Spleen (tissue), 11 donors: ENCODE measurements at regions not wholly inside any gene's neighbourhood (a gene's known extent, or its start where the extent isn't known, plus 50 kb on each side); places are given as distances from the start of the nearest gene placed in this dataset.

Source experiments
- DNase-seq: peaks from one replicate; pipeline ENCODE4 v3.0.0-alpha.2; 2020
- H3K27ac ChIP-seq, 8 donors: fragments of 200-600 bp; sonication (generic) in 7 of 8; 1 replicate in 4 of 8; 2 replicates in 4 of 8; pipeline versions ENCODE4 v1.5.0 to v1.8.0; 2016 to 2021; ENCODE audit warnings: inconsistent platforms in 4 of 8, mild to moderate bottlenecking in 4 of 8, moderate library complexity in 1 of 8
- H3K27me3 ChIP-seq, 7 donors: fragments of 200-600 bp; sonication (generic) in 6 of 7; replicated peaks in 1 of 7; 1 replicate in 4 of 7; 2 replicates in 3 of 7; pipeline versions ENCODE4 v1.5.0 to v1.8.0; 2016 to 2021; ENCODE audit warnings: inconsistent platforms in 3 of 7, mild to moderate bottlenecking in 1 of 7
- H3K36me3 ChIP-seq, 6 donors: fragments of 200-600 bp; sonication (generic) in 5 of 6; 1 replicate in 4 of 6; 2 replicates in 2 of 6; pipeline versions ENCODE4 v1.5.0 to v1.8.0; 2016 to 2021; ENCODE audit warnings: inconsistent platforms in 2 of 6
- H3K4me1 ChIP-seq, 6 donors: fragments of 200-600 bp; sonication (generic) in 5 of 6; 1 replicate in 3 of 6; 2 replicates in 3 of 6; pipeline versions ENCODE4 v1.5.0 to v1.8.0; 2016 to 2021; ENCODE audit warnings: inconsistent platforms in 3 of 6
- H3K4me3 ChIP-seq, 8 donors: fragments of 200-600 bp; sonication (generic) in 7 of 8; 1 replicate in 4 of 8; 2 replicates in 4 of 8; pipeline versions ENCODE4 v1.5.0 to v1.8.0; 2016 to 2021; ENCODE audit warnings: inconsistent platforms in 4 of 8, mild to moderate bottlenecking in 4 of 8, moderate library complexity in 2 of 8
- H3K9me3 ChIP-seq, 8 donors: fragments of 200-600 bp; sonication (generic) in 7 of 8; 1 replicate in 4 of 8; 2 replicates in 4 of 8; pipeline versions ENCODE4 v1.5.0 to v1.8.0; 2016 to 2021; ENCODE audit warnings: inconsistent platforms in 4 of 8
- CTCF ChIP-seq, 11 experiments: fragments of 200-600 bp in 7 of 11; fragments of 450-650 bp in 4 of 11; sonication (generic) in 4 of 11; IDR thresholded peaks in 8 of 11; conservative IDR thresholded peaks in 3 of 11; 1 replicate in 7 of 11; 2 replicates in 4 of 11; pipeline versions ENCODE4 v1.4.0 to v1.8.0; 2016 to 2021; ENCODE audit warnings: antibody characterized with exemption in 11 of 11, inconsistent platforms in 4 of 11, mild to moderate bottlenecking in 1 of 11
- POLR2A ChIP-seq, 3 donors: fragments of 450-650 bp; IDR thresholded peaks; one replicate each; pipeline ENCODE4 v1.5.1; 2017; ENCODE audit warnings: antibody characterized with exemption in 3 of 3, mild to moderate bottlenecking in 1 of 3
- POLR2AphosphoS5 ChIP-seq, 3 donors: sonication (generic); formaldehyde crosslinking; IDR thresholded peaks; one replicate each; pipeline ENCODE4 v1.5.1; 2017; ENCODE audit warnings: antibody characterized with exemption in 3 of 3
- WGBS, 5 donors: extraction: QIAGEN DNeasy Blood & Tissue Kit in 3 of 5; methylation state at CpG; one replicate each; pipeline versions ENCODE4 v1.1.5 to v1.1.7; 2013 to 2018; 5-methylcytosine and 5-hydroxymethylcytosine counted together
- intact Hi-C: fragments of 100-400 bp; cut with DNase I; formaldehyde crosslinking; loops from one replicate; pipeline ENCODE4 v1.15.0; 2023; ENCODE audit warnings: low total_unique reads
- small RNA-seq, 4 donors: library from RNA; depleted of rRNA; stranded (forward); fragments of <200 nt; gene quantifications; one replicate each; pipeline ENCODE3, GENCODE V24; 2016
- donor health status: healthy with polysubstance abuse.
- donor health status: DM: no; HTN: no; CAD: no; lungs with moderate emphysema.
- donor health status: DM: no; HTN: no; CAD: no.
- donor health status: Bipolar disorder and iron deficiency.
- donor health status: healthy.
- donor health status: DM: no; HTN: no; CAD: no.
- donor health status: DM: yes; HTN: yes; CAD: no.

- 58 to 84% (median 75%) methylated on average over 1 of the region's 1 CpG for WGBS, 5 donors
These were observed 50.0 kb upstream of the N4BP1 start for GRCh38 chr16:48659940-48660339.

More at GRCh38 chr16:48659940-48660339, 50.0 kb upstream of the N4BP1 start:
- DNase-seq, result no peak
- no peak for TF ChIP-seq POLR2A (IDR thresholded peaks at IDR 0.05)
- no peak for TF ChIP-seq CTCF (IDR thresholded peaks at IDR 0.05 in 8 of 11, conservative IDR thresholded peaks at IDR 0.05 in 3 of 11)
- TF ChIP-seq POLR2AphosphoS5 (IDR thresholded peaks at IDR 0.05), result no peak
- Histone ChIP-seq H3K27me3 (no peaks in the 10 kb centered on the region), H3K4me1 (no peaks in the 10 kb centered on the region), H3K27ac (no peak overlapping the region), H3K9me3 (peaks cover 3 to 67% (median 56%) of the 10 kb centered on the region in 8 donors), H3K4me3 (no peak overlapping the region), H3K36me3 (no peaks in the 10 kb centered on the region)
- intact Hi-C loops, result no loop called here

Small RNAs in the stretch of these regions (small RNA-seq; reads per million reads assigned to genes)
- gene AC023827.1 (0 reads per million in 4 donors), gene MTND4LP25 (0 reads per million in 4 donors), gene RNU6-257P (0 reads per million in 4 donors)
